ENCODE measurements at regions not wholly inside any gene's neighbourhood (a gene's known extent, or its start where the extent isn't known, plus 50 kb on each side); places are given as distances from the start of the nearest gene placed in this dataset.
"Not testable (repeated sequence)": the region's sequence is repeated elsewhere in the genome, so short reads cannot be mapped to it uniquely, and the experiment has no call there.

DNA sequence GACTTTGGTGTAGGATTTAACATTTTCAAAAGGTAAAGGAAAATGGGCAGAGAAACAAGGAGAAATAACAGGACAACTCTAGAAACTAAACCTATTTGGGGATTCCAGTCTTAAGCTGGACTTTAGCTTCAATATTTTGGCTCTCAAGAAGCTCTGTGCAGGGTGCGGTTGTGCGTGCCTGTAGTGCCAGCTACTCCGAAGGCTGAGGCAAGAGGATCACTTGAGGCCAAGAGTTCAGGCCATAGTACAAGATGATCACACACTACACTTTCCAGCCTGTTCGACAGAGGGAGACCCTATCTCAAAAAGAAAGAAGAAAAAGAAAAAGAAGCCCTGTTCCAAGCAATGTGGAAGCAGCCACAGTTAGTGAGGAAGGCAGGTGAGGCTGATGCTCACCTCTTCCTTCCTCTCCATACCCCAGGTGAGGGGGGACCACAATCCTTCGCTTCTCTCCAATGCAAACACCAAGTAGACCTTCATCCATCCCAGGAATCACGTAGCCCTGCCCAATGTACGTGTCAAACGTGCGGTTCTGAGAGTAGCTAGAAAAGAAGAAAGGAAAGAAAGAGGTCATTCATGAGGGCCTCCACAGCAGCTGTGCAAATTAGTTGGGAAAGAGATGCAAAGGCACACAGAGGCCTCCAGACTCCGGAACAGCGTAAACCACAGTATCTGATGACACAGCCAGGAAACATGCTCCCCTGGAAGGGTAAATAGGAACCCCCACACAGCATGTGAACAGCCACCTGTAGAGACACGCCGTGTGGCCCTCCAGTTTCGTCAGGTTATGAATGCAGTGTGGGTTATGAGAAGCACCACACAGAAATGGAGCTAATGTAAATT, 126.5 kb upstream of the VOPP1 start:
- POLR2A ChIA-PET (ENCODE audit: low non-redundant PET): not testable (repeated sequence)
- H3K27ac ChIP-seq: peak overlapping the region; percentile 85
- peak; percentile 55 for DNase-seq (ENCODE audit: low spot score)
- CTCF ChIA-PET: interaction anchor here (0.7 kb wide), 1 partner anchor 72 kb away, joined by 3 read pairs; no protein-coding TSS in a partner anchor

DNA sequence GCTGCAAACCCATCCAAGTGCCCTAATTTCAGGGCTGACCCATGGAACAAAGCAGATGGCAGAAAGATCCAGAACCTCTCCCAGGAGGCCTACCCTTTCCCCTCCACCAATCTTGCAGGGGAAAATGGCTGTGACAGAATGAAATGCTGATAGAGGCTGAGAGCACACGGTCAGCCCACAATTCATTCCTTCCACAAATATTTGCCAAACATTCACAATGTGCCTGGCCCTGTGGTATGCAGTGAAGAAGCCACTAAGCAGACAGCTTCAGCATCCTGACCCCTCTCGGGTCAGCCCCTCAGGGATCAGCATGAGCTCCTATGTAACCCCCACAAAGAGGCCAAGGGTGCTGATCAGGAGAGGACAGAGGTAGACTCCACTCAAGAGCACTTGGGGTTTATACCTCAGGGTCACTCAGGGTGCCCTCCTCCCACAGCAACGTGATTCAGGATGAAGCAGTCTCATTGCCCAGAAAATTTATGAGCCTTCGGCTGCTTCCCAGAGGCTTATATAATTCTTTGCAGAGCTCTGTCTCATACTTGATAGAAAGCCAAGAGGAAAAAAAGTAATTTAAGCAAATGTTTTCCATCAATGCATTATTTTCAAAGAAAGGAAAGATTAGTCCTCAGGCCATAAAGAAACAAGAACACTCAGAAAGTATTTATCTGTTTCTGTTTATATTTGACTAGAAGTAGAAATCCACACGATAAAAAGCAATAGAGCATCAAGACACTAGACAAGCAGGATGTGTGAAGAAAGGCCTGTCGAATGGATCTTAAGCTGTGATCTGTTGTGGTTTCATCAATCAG, 123.8 kb upstream of the VOPP1 start:
- POLR2A ChIA-PET (ENCODE audit: low non-redundant PET); CTCF ChIA-PET; DNase-seq (ENCODE audit: low spot score); H3K27ac ChIP-seq: not testable (repeated sequence)

DNA sequence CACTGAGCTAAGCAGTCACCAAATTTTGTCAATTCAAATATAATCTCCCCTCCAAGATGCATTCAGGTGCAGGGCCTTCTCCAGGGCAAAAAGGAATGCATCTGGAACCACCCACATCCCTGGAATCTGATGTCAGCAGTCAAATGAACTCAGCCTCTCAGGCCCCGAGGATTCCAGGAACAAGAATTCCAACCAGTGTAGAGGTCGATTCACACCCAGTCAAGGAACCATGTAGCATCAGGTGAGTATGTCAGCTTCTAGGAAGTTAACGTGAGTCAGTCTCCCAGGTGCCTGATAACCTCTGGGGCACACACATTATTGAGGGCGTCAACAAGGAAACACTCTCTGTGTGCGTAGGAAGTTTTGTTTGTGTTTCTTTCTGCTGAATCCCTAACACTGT, 122.2 kb upstream of the VOPP1 start:
- H3K27ac ChIP-seq: not testable (repeated sequence)
- peak; percentile 51 for DNase-seq (ENCODE audit: low spot score)

DNA sequence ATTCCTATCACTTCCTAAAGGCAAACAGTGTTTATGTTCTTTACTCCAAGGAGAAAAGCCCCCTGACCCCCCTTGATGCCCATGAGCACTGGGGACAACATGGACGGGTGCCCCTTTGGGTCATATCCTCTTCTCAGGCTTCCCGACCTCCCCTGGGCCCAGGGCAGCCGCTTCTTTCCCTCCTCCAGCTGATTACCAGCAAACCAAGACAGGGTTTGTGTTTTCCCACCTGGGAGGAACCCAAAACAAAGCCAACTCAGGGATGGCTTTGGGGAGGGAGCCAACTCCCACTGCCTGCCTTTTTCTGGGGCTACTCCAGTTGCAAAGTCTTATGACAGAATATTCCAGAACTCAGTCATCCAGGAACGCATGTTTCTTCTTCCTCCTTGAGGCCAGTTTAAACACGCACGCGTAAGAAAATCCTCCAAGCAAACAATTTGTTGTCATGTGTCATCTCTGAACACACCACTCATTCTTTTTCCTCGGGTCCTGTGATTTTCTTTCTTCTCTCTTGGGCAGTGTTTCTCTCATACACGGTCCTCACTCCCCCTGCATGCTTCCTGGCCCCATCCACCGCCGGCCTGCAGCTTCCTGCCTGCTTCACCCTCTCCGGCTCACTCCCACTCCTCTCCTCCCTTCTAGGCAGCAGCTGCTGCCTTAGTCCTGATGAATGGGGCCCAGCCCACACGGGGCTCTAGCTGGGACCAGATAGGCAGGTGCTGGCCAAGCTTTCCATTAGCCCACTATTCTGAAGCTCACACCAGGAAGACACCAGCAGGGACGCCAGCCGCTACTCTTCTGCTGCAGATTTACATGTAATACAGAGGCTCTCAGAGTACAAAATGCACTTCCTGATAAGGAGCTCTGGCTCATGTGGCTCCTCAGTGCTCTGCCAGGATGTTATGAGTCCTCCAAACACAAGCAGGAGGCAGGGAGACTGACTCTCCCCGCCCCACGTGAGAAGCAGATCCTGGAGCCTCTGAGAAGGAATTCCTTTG, 116.7 kb upstream of the VOPP1 start:
- H3K27ac ChIP-seq: peak overlapping the region; percentile 41
- CTCF ChIA-PET; POLR2A ChIA-PET (ENCODE audit: low non-redundant PET); DNase-seq (ENCODE audit: low spot score): not testable (repeated sequence)

More for the DNA sequence above, 122.2 kb upstream of the VOPP1 start:
- CTCF ChIA-PET; POLR2A ChIA-PET (ENCODE audit: low non-redundant PET): not testable (repeated sequence)

DNA sequence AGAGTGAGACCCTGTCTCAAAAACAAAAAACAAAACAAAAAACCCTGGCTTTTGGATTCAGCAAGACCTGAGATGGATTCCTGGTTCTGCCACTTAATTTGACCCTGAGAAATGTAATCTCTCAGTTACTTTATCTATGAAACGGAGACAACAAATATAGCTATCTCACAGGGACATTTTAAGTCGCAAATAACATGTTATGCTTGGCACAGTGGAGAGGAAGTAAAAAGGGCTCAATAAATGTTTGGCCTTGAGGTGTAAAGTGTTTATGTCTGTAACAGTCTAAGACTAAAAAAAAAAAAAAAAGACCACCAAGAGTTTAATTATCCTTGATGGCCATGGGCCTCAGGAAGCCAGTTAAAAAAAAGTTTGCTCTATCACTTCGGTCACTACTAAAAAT, 116.0 kb upstream of the VOPP1 start:
- POLR2A ChIA-PET (ENCODE audit: low non-redundant PET): not testable (repeated sequence)

DNA sequence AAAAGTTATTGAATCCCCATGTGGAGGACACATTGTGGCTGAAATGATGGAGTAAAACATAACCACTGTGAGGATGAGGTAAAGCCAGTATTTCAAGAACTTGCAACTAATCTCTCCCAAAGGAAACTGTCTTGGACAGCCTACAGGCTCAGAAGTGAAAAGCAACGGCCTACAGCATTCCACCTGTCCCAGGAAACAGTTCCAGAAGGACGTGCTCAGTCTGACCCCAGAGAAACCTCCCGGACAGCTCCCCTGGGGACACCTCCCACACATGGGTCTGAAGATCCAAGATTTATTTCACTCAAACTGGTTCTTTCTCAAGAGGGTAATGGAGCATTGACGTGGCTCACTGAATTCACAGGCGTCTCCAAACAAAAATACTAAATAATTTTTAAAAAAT, 115.0 kb upstream of the VOPP1 start:
- DNase-seq (ENCODE audit: low spot score); CTCF ChIA-PET; H3K27ac ChIP-seq; POLR2A ChIA-PET (ENCODE audit: low non-redundant PET): not testable (repeated sequence)

More for the DNA sequence above, 116.0 kb upstream of the VOPP1 start:
- CTCF ChIA-PET; DNase-seq (ENCODE audit: low spot score); H3K27ac ChIP-seq: not testable (repeated sequence)

DNA sequence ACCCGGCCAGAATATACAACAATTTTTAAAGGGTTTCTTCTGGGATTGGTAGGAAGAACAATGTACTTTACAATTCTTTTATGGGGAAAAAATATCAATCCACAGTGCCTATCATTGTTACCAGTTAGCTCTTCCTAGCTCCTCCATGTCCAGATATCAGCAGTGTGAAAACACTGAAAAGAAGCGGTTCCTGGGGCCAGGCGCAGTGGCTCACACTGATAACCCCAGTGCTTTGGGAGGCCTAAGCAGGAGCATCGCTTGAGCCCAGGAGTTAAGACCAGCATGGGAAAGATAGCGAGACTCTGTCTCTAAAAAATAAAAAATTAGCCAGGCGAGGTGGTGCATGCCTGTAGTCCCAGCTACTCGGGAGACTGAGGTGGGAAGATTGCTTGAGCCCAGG, 114.5 kb upstream of the VOPP1 start:
- DNase-seq (ENCODE audit: low spot score); CTCF ChIA-PET; POLR2A ChIA-PET (ENCODE audit: low non-redundant PET); H3K27ac ChIP-seq: not testable (repeated sequence)

DNA sequence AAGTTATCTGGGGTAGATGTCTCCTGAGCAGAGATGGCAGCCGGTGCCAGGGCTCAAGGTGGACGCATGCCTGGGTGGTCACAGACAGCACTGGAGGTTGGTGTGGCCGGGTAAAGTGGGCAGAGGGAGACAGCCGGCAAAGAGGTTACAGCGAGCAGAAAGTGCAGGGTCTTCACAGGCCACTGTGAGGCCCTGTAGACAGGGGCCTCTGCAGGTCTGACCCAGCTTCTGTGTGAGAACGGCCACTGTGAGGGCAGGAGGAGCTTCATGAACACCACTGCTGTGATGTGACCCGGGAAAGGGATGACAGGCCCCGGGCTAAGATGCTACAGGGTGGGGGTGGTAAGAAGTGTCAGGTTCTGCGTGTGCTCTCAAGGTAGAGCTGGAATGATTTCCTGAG, 111.2 kb upstream of the VOPP1 start:
- H3K27ac ChIP-seq; DNase-seq (ENCODE audit: low spot score); CTCF ChIA-PET; POLR2A ChIA-PET (ENCODE audit: low non-redundant PET): not testable (repeated sequence)

DNA sequence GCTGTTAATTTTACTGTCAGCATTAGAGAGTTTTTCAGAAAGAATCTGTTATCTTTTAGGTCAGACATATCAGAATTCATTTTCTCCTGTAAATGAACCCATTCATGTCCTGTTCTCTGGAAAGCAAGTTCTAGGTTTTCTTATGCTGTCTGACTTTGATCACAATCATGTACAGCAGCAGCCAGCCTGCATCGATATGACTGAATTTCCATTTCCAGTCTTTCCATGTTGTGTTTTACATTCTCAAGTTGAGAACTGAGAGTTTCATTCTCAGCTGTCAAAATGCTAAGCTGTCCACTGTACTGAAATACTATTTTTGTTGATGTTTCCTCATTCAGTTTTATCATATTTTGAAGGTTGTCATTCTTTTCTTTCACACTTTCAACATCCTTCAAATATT, 103.3 kb upstream of the VOPP1 start:
- POLR2A ChIA-PET (ENCODE audit: low non-redundant PET); H3K27ac ChIP-seq; DNase-seq (ENCODE audit: low spot score); CTCF ChIA-PET: not testable (repeated sequence)

DNA sequence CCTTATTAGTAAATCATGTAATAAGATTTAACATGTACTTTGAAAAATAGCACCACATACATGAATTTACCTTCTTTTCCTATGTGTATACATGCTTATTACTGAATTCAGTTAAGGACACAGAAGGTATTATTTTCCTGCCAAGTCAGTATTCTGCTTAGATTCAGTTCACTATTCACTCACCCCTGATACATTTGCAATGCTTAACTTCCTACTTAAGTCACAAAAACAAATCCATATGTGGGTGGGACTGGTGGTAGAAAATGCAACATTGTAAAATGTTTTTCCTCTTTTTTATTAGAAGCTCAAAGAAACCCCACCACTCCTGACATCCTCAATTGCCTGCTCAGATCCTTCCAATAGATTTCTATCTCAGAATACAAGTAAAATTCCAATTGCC, 101.2 kb upstream of the VOPP1 start:
- H3K27ac ChIP-seq; DNase-seq (ENCODE audit: low spot score); POLR2A ChIA-PET (ENCODE audit: low non-redundant PET); CTCF ChIA-PET: not testable (repeated sequence)

DNA sequence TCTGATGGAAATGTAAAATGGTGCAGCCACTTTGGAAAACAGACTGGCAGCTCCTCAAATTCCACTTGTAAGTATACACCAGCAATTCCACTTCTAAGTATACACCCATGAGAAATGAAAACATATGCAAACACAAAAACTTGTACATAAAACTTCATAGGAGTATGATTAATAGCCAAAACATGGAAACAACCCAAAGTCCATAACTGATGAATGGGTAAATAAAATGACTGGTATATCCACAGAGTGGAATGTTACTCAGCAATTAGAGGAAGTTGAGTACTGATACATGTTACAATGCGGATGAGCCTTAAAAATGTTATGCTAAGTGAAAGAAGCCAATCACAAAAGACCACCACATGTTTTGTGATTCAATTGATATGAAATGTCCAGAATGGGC, 99.8 kb upstream of the VOPP1 start:
- POLR2A ChIA-PET (ENCODE audit: low non-redundant PET); H3K27ac ChIP-seq; CTCF ChIA-PET; DNase-seq (ENCODE audit: low spot score): not testable (repeated sequence)

DNA sequence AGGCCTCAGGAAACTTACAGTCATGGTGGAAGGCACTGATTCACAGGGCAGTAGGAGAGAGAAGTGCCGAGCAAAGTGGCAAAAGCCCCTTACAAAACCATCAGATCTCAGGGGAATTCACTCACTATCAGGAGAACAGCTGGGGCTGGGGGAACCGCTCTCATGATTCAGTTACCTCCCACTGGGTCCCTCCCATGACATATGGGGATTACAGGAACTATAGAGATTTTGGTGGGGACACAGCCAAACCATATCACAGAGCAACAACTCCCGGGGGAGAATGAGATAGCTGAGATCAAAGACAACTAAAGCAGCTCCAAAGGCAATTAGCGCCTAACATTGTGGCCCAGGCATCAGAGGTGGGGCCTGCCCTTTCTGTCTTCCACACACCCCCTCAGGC, 85.4 kb upstream of the VOPP1 start:
- no peak for DNase-seq (ENCODE audit: low spot score)
- POLR2A ChIA-PET (ENCODE audit: low non-redundant PET): no interaction called here
- H3K27ac ChIP-seq: no peak overlapping the region

More for the DNA sequence above, 85.4 kb upstream of the VOPP1 start:
- TF ChIP-seq, protein P1, sequence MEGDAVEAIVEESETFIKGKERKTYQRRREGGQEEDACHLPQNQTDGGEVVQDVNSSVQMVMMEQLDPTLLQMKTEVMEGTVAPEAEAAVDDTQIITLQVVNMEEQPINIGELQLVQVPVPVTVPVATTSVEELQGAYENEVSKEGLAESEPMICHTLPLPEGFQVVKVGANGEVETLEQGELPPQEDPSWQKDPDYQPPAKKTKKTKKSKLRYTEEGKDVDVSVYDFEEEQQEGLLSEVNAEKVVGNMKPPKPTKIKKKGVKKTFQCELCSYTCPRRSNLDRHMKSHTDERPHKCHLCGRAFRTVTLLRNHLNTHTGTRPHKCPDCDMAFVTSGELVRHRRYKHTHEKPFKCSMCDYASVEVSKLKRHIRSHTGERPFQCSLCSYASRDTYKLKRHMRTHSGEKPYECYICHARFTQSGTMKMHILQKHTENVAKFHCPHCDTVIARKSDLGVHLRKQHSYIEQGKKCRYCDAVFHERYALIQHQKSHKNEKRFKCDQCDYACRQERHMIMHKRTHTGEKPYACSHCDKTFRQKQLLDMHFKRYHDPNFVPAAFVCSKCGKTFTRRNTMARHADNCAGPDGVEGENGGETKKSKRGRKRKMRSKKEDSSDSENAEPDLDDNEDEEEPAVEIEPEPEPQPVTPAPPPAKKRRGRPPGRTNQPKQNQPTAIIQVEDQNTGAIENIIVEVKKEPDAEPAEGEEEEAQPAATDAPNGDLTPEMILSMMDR (conservative IDR thresholded peaks at IDR 0.05; ENCODE audit: low read depth): no peak
- CTCF ChIA-PET: no interaction called here

Data from RWPE1 (cell line).